ENCODE measurements at regions not wholly inside any gene's neighbourhood (a gene's known extent, or its start where the extent isn't known, plus 50 kb on each side); places are given as distances from the start of the nearest gene placed in this dataset.
"Not testable (repeated sequence)": the region's sequence is repeated elsewhere in the genome, so short reads cannot be mapped to it uniquely, and the experiment has no call there.

DNA sequence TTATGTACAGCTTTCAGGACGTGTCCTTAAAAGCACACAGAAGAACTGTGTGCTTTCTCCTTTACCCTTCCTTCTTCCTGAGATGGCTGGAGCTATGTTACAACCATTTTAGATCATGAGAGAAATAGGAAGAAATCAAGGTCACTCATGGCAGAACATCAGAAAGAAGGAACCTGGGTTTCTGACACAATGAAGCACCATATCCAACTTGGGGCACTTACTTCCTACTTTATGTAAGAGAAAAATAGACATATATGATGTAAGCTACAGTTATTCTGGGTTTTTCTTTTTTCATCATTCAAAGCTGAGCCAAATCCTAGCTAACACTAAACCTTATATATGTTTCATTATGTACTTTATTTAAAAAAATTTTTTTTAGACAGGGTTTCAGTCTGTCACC lies 79.5 kb downstream of the FAM161A start:
- DNase-seq (ENCODE audit: low spot score), result no peak

DNA sequence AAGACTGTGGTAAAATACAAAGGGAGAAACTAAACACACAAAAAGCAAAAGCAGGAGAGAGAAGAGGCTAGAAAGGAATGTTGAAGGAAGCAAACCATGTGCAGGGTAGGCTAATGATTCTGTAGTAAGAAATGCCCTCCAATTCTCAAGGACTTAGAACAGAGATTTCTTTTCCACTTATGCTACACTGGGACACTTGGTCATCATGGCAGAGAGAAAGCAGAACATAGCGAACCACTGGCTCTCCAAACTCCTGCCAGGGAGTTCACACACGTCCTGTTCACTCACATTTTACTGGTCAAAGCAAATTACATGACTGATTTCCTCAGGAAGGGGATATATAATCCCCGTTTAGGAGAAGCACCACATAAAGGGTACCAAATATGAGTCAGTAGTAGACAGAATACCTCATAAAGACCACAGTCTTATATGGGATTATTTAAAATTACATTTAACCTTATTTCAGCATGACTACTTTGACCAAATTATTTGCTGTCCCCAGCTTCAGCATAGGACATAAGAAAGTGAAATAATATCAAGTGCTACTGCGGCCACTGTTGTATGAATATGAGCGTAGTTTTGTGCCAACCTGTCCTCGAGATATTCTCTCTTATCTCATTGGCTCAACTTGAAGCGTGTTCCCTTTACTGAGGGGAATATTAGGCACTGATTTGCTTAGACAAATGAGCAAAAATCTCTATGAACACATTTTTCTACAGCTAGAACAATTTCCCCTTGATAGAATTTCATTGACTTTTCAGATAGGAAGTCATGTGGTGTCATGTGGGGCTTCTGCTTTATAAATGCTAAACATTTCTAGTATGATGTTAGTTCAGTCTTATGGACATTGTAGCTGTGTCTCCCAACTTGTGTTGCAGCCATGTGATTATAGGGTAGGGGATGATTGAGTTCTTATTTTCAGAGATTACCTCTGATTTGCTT lies 81.7 kb downstream of the FAM161A start:
- peak; percentile 39 for DNase-seq (ENCODE audit: low spot score)

DNA sequence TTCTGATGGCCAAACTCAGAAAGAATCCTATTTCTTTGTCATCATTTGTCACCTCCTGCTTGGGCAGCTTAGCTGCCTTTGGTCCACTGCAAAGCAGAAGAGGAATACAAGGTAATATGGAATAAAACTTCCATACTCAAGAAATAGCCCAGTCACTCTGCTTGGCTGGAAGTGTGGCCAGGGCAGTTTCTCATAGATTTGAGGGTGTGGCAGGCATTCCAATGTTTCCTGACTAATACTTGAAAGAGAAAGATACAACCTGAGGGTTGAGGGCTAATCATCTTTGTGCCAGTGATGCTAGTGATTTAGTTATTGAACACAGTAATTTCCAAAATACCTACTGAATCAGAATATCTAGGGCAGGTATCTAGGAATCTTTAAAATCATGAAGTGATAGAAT lies 83.1 kb downstream of the FAM161A start:
- DNase-seq (ENCODE audit: low spot score), result no peak

DNA sequence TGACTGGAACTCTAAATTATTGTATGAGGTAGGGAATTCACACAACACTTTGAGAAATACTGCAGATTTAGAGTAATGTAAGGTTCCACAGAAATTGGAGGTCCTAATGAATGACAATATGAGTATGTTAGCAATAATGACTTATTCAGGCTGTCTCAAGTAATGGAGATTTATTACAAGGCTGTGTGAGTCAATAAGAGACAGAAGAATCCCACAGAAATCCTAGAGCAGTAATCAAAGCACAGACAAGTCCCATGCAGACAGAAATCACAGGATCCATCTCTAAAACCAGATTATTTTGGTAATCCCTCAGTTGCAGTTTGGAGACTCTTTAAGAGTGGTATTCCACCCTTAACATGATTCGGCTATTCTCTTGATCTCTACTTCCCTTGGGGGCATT lies 83.6 kb downstream of the FAM161A start:
- no peak for DNase-seq (ENCODE audit: low spot score)

DNA sequence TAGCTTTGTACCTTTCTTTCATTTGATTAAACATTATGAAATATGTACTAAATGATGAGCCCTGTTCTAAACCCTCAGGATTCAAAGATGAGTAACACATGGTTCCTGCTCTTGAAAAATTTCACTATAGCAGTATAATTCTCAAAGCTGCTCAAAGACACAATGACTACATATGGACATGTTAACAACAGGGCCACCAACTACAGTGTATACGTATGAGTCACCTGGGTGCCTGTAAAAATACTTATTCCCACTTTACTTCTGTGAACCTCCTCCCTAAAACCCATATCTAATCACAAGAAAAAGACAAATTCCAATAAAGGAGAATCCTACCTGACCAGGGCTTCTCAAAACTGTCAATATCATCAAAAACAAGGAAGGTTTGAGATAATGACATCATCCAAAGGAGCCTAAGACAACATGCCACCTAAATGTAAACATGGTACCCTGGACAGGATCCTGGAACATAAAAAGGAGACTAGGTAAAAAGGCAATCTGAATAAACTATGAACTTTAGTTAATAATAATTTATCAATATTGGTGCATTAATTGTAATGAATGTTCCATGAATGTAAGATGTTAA lies 84.7 kb downstream of the FAM161A start:
- DNase-seq (ENCODE audit: low spot score), result no peak

DNA sequence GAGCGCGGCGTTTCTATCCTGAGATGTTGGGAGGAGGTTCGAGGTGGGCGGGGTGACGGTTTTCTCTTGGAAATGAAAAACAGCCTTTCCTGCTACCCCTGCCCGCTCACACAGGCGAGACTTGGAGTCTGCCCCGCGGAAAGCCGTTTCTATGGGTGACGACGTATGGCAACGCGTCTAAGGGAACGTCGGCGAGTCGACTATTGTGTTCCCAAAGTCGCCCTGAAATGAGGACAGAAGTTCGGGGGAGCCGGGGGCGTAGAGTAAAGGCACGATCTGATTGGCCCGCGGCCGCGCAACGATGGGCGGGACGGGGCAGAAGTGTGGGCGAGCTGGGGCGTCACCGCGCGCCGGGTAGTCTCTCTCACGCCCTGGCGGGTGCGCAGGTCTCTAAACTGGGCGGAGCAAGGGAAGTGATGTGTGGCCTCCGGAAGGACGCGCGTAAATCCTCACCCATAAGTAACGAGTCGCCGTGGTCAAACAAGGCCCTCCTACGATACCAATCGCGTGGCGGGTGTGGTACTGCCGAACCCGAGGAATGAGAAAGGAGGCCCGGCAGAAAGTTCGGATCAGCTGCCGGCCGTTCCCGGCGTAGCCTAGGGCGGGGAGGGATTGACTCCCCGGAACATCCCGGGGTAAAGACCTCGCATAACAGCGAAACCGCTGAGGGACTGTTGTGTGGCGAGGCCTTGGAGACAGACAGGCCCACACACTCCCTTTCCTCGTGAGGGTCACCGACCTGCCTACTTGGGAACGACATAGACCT lies 89.6 kb downstream of the FAM161A start:
- DNase-seq (ENCODE audit: low spot score), result peak; percentile 83

DNA sequence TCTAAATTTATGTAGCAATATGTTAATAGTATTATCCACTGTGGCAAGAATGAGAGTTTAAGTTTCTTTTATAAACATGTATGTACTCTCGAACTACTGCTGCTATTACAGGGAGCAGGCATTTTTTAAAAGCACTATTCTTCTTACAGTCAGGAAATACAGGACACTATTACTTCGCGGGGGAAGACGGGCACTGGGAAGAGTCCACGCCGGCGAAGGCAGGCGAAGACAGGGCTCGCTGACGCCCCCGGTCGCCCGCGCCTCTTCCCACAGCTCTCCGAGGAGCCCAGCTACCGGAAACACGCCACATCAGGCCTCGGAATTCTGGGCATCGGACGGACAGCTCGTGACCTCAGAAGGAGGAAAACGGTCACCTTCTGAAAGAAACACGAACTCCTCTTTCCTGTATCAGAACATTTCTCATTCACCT lies 90.2 kb downstream of the FAM161A start:
- peak; percentile 55 for DNase-seq (ENCODE audit: low spot score)

DNA sequence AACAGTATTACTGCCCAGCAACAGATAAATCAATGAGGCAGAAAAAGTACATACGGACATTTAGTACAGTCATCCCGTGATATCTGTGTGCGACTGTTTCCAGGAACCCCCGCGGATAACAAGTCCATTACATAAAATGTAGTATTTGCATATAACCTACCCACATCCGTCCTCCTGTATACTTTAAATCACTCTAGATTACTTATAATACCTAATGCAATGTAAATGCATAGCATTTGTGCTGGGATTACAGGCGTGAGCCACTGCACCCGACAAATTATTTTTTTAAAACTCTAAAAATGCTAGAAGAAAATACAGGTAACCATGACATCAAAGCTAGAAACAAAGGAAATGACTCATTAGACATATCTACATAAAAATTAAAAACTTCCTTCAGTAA lies 91.6 kb downstream of the FAM161A start:
- DNase-seq (ENCODE audit: low spot score), result no peak

DNA sequence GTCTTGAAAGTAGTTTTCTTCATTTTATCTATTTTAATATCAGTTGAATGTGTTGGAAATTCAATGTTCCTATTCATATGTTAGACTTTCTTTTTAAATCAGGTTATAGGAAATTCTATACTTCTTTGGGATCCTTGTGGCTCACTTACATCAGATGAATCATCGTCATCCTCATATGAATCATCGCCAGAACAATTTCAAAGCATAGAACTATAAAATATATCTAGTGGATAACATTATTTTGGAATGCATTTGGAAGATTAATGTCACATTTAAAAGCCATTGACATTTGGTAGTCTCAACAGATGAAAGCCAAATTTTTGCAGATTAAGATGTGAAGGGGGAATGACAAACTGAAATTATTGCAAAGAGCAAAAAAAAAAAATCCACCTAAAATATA lies 94.1 kb downstream of the FAM161A start:
- DNase-seq (ENCODE audit: low spot score), result peak; percentile 66

DNA sequence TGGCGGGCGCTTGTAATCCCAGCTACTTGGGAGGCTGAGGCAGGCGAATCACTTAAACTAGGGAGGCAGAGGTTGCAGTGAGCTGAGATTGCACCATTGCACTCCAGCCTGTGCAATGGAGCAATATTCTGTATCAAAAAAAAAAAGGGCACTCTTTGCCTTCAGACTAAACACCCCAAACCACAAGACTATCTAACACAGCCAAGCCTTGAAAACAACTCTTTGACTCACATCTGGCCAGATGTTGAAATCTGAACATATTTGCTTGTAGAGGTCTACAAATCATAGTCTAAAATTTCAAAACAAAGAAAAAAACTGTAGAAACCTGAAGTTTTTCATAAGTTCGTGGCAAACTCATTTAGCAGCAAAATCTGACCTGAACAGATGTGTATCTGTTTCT lies 94.9 kb downstream of the FAM161A start:
- DNase-seq (ENCODE audit: low spot score), result no peak

DNA sequence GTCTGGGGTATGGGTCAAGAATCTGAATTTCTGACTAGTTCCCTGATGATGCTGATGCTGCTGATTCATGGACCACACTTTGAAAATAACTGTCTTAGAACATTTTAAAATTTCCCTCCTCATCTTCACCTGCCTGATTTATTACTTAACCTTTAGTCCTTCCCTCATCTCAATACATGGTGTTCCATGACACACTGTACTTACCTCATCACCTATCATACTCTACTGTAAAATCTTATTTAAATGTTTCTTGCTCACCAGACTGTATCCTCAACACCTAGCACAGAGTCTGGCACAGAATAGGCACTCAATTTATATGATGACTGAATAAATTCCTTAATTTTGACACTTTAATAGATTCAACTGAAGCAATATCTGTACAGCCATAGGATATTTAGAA lies 95.7 kb downstream of the FAM161A start:
- no peak for DNase-seq (ENCODE audit: low spot score)

DNA sequence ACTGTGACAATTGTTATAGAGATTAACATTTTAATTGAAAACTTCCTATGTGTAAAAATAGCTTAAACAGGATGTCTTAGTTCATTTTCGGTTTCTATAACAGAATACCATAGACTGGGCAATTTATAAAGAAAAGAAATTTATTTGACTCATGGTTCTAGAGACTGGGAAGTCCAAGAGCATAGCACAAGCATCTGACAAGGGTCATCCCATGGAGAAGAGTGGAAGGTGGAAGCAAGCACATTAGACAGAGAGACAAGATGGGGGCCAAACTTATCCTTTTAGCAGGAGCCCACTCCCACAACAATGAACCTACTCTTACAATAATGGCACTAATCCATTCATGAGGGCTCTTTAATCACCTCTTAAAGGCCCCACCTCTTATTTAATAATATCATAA lies 100.3 kb downstream of the FAM161A start:
- DNase-seq (ENCODE audit: low spot score), result no peak

DNA sequence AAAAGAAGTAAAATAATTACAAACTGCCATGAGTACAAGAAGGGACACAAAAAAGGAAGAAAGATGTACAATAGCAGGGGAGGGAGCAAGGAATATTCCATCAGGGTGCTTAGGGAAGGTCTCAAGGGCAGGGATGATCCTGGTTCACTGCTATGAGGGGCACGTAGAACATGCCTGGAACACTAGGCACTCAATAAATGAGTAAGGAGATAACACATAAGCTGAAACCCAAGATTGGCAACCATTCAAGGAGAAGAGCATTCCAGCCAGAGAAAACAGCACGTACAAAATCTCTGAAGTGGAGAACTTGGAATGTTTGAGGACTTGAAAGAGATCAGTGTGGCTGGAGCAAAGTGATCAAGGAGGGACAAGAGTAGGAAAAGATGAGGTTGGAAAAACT lies 103.2 kb downstream of the FAM161A start:
- DNase-seq (ENCODE audit: low spot score), result no peak

DNA sequence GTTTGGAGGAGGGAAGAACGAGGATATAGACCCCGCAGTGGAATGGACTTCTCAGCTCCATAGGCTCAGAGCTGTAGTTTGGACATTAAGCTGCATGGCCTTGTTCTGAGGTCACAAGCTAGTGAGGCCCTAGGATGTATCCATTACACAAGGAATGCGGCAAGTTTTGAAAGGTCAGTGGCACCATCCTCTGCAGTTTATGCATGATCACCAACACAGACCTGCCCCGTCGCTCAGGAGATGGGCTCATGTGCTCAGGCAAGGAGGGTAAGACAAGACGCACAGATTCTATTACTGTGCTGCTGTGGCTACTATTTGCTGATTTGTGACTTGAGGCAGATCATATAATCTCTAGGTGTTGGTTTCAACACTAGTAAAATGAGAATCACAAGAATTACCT lies 110.9 kb downstream of the FAM161A start:
- DNase-seq (ENCODE audit: low spot score), result no peak

DNA sequence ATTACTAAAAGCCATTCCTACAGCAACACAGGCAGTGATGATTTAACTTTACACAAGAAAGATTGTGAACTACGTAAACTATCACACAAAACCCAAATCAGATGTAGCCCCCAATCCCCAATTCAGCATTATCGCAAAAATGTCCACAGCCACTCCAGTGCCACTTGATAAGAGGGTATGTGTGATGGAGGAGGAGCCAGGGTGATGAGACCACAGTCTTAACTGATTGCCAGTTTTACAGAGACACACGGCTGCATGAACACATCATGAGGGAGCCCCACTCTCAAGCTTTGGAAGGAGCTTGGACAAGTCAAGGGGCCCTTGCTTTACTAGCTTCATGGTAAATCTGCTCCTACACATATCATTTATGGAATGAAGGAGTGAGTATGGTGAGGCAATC lies 116.0 kb downstream of the FAM161A start:
- DNase-seq (ENCODE audit: low spot score), result no peak

DNA sequence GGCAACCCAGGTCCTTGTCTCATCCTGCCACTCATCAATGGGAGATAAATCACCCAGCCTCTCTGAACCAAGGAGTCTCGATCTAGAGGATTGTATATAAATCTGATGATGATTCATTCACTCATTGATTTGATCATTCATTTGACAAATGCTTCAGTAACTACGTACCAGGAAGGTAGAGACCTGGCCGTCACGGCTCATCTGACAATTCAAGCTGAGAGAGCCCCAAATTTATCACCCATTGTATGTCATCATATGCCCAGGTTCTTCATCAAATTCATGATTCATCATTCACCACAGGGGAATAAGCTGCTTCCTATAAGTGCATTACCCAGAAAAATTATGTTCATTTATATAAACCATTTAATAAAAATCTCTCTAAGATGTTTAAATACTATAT lies 116.9 kb downstream of the FAM161A start:
- no peak for DNase-seq (ENCODE audit: low spot score)

DNA sequence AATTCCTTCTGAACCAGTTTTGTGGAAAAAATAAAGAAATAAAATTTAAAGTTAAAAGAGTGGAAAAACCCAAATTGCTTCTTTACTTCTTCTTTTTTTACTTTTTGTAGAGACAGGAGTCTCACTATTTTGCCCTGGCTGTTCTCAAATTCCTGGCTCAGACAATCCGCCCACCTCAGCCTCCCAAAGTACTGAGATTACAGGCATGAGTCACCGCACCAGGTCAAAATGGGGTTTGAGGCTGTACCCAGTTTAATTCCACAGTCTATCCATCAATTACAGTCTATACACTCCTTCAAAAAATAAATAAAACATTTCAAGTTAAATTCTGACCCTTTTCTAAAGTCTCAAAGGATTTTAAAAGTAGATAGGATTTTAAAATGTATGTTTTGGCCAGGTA lies 120.3 kb downstream of the FAM161A start:
- DNase-seq (ENCODE audit: low spot score), result no peak

DNA sequence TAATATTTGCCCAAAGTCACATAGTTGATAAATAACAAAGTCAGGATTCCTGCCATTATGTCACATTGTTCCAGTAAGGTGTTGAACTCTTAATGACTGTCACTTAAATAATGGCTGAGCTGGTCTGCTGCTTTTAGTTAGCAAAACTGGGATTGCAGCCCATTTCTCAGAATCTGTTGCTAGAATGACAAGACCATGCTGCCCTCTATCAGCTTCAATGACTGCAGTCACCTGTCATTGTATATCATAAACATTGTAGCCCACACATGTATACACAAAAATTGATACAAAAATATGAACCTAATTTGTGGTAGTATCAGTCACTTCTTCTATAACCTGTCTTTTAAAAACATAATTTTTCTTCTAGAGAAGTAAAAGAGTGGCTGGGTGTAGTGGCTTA lies 121.1 kb downstream of the FAM161A start:
- DNase-seq (ENCODE audit: low spot score), result no peak

DNA sequence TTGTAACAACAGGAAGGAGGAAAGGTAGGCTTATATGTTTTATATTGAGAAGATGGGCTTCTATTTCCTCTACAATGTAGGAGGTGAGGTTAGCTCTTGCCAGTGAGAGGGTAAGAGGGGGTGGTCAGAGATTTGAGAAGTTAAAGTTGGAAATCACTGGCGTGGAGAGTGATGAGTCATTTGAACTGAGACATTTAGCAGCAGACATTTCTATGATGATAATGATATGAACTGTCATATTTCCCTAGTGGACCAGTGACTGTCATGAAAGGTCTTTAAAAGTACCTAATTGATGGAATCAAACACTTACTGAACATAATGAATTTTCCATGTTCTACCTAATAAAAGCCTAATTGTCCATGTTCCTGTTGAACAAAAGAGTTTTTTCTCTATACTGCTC lies 126.1 kb downstream of the FAM161A start:
- peak; percentile 38 for DNase-seq (ENCODE audit: low spot score)

DNA sequence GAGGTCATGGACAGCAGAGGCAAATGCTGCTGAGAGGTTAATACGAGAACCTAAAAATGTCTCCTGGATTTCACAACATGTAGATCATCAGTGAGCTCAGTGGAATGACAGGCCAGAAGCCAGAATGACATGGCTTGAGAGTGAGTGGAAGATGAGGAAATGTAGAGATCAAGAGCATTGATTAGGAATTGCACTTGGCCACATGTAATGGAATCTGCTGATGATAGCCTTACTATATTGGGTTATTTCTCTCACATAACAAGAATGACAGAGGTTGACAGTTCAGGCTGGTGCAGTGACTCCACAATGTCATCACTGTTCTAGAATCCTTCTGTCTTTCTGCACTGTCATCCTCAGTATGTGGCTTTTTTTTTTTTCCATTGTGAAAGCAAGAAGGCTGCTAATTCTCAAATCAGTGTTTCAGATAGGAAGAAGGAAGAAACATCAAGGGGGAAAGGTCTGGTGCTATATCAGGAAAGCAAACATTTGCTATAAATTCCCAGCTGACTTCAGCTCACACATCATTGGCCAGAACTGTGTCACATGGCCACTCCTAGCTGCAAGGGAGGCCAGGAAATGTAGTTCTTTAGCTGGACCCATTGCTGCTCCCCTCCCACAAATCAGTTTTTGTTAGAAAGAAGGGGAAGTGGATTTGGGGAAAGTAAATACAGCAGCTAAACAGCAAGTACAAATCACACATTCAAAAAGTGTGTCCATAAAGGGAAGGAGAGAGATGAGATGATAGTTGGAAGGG lies 127.2 kb downstream of the FAM161A start:
- DNase-seq (ENCODE audit: low spot score), result no peak

DNA sequence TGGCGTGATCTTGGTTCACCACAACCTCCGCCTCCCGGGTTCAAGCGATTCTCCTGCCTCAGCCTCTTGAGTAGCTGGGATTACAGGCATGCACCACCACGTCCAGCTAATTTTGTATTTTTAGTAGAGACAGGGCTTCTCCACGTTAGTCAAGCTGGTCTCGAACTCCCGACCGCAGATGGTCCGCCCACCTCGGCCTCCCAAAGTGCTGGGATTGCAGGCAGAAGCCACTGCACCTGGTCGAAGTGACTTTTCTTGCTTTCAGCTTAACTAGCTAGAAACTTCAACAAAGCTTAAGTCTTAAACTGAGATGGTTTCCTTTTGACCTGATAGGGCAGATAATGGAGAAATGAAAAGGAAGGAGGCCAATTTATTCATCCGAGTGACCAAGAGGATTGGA lies 130.5 kb downstream of the FAM161A start:
- not testable (repeated sequence) for DNase-seq (ENCODE audit: low spot score)

DNA sequence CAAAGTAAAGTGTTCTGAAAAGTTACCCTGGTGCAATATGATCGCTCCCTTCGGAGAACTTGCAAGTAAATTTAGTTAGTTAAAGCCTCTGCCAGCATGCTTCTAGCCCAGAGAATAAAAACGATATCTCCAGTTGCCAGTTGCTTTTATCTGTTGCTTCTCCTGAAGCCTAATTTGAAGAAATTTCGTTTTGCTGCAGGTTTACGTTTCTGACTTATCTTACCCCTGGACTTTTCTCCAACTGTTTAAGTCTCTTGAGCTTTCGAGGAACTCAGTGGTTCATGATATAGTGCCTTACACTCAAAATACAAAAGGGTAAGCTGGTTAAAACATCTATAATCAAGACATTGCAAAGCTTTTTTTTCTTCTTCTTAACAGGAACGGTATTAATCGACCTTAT lies 131.1 kb downstream of the FAM161A start:
- no peak for DNase-seq (ENCODE audit: low spot score)

Measured in COLO829 (cell line).